ENCODE measurements at regions not wholly inside any gene's neighbourhood (a gene's known extent, or its start where the extent isn't known, plus 50 kb on each side); places are given as distances from the start of the nearest gene placed in this dataset.

GRCh38 chr10:85280014-85280413, 951.6 kb downstream of the CCSER2 start:
- Mint-ChIP-seq H3K36me3 (ENCODE audit: insufficient read depth, unreplicated experiment) (no peaks in the 10 kb centered on the region), H3K27ac (ENCODE audit: unreplicated experiment) (no peak overlapping the region), H3K9me3 (ENCODE audit: low read depth, unreplicated experiment) (peaks cover 3% of the 10 kb centered on the region), H3K4me3 (ENCODE audit: low read depth, unreplicated experiment) (no peak overlapping the region), H3K27me3 (ENCODE audit: unreplicated experiment) (no peaks in the 10 kb centered on the region), H3K4me1 (ENCODE audit: low read depth, unreplicated experiment) (no peaks in the 10 kb centered on the region)
- TF ChIP-seq, protein P1, sequence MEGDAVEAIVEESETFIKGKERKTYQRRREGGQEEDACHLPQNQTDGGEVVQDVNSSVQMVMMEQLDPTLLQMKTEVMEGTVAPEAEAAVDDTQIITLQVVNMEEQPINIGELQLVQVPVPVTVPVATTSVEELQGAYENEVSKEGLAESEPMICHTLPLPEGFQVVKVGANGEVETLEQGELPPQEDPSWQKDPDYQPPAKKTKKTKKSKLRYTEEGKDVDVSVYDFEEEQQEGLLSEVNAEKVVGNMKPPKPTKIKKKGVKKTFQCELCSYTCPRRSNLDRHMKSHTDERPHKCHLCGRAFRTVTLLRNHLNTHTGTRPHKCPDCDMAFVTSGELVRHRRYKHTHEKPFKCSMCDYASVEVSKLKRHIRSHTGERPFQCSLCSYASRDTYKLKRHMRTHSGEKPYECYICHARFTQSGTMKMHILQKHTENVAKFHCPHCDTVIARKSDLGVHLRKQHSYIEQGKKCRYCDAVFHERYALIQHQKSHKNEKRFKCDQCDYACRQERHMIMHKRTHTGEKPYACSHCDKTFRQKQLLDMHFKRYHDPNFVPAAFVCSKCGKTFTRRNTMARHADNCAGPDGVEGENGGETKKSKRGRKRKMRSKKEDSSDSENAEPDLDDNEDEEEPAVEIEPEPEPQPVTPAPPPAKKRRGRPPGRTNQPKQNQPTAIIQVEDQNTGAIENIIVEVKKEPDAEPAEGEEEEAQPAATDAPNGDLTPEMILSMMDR (IDR thresholded peaks at IDR 0.05; ENCODE audit: unreplicated experiment) = no peak
- BruUV-seq (replicated peaks) = no TSS peak
- intact Hi-C loops (cut with micrococcal nuclease; ENCODE audit: unreplicated experiment) = no loop called here
- CTCF ChIA-PET = no interaction called here
- DNase-seq = no peak

DNA sequence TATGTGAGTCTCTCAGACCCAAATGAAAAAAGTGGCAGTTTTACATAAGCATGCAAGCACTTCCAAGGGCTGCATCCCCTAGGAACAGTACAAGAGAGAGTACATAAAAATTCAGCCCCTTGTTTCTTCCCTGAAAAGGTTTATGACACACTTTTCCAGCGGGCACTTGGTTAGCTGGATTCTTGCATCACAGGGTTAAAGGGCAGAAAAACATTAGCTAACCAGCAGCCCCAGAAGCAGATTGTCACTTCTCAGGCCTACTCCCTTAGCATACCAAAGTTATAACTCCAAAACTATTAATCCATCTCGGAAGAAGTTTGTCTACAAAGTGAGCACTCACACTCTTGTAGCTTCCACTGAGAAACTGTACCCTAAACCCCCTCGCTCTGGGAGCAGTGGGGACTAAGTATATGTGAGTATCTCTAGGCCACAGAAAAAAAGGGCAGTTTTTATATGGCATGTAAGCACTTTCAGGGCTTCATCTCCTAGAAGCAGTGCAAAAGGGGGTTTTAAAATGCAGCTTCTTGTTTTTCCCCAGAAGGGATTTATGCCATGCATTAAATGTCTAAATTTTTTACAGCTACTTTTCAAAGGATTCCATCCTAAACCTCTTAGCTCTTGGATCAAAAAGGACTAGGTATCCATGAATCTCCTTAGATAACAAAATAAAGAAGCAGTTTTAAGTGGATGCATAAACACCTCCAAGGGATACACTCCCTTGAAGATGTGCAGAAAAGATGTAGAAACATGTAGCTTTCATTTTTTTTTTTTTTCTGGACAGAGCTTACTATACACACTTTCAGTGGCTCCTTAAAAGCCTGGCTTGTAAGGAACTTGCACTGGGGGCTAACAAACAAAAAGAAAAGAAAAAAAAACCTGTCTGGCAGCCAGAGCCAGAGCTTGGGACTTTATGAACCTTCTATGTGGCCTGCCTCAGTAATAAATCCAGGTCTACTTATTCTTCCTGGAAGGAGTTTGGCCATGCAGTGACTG, 956.7 kb downstream of the CCSER2 start:
- Mint-ChIP-seq H3K27me3 (ENCODE audit: unreplicated experiment) (no peaks in the 10 kb centered on the region), H3K9me3 (ENCODE audit: low read depth, unreplicated experiment) (peaks cover 4% of the 10 kb centered on the region), H3K27ac (ENCODE audit: unreplicated experiment) (no peak overlapping the region), H3K36me3 (ENCODE audit: insufficient read depth, unreplicated experiment) (no peaks in the 10 kb centered on the region), H3K4me1 (ENCODE audit: low read depth, unreplicated experiment) (no peaks in the 10 kb centered on the region), H3K4me3 (ENCODE audit: low read depth, unreplicated experiment) (no peak overlapping the region)
- no peak for DNase-seq
- CTCF ChIA-PET = no interaction called here
- TF ChIP-seq, protein P1 (IDR thresholded peaks at IDR 0.05; ENCODE audit: unreplicated experiment) = no peak
- intact Hi-C loops (cut with micrococcal nuclease; ENCODE audit: unreplicated experiment) = no loop called here
- BruUV-seq (replicated peaks) = no TSS peak

- Mint-ChIP-seq H3K27ac (ENCODE audit: unreplicated experiment) (no peak overlapping the region), H3K27me3 (ENCODE audit: unreplicated experiment) (no peaks in the 10 kb centered on the region), H3K36me3 (ENCODE audit: insufficient read depth, unreplicated experiment) (no peaks in the 10 kb centered on the region), H3K4me3 (ENCODE audit: low read depth, unreplicated experiment) (no peak overlapping the region), H3K9me3 (ENCODE audit: low read depth, unreplicated experiment) (peaks cover 4% of the 10 kb centered on the region), H3K4me1 (ENCODE audit: low read depth, unreplicated experiment) (no peaks in the 10 kb centered on the region)
- TF ChIP-seq, protein P1 (IDR thresholded peaks at IDR 0.05; ENCODE audit: unreplicated experiment) = no peak
- CTCF ChIA-PET = no interaction called here
- DNase-seq = no peak
- intact Hi-C loops (cut with micrococcal nuclease; ENCODE audit: unreplicated experiment) = no loop called here
- BruUV-seq (replicated peaks) = no TSS peak
Measured at GRCh38 chr10:85293483-85293882, 965.1 kb downstream of the CCSER2 start.

DNA sequence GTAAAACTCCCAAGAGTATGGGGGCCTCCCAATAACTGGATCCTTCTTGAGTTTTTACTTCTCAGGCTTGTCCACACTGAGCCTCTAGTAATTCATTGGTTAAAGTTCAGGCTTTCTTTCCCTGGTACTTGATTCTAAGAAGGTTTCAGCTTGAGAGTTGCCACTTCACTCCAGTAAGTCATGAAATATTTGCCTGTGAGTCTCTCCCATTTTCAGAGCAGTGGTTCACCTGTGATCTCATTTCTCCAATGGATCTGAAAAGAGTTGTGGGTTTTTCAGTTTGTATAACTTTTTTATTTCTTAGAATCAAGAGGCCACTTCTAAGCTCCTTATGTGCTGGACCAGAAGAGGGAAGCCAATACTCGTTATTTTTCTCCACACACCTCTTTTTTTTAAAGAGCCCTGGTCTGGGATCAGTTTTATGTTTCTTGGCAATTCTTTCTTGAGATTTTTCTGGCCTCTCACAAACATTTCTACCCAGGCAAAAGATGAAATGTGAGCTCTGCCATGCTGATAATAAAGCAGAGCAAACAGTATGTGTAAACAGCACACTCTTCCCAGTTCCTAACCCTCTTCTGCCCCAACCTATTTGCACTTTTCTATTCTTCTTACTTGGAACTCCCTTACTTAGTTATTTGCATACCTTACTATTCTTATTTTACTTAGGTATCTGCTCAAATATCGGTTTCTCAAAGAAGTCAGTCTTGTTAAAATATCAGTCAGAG, 983.4 kb downstream of the CCSER2 start:
- Mint-ChIP-seq H3K36me3 (ENCODE audit: insufficient read depth, unreplicated experiment) (no peaks in the 10 kb centered on the region), H3K9me3 (ENCODE audit: low read depth, unreplicated experiment) (peaks cover 6% of the 10 kb centered on the region), H3K4me3 (ENCODE audit: low read depth, unreplicated experiment) (no peak overlapping the region), H3K27ac (ENCODE audit: unreplicated experiment) (no peak overlapping the region), H3K4me1 (ENCODE audit: low read depth, unreplicated experiment) (no peaks in the 10 kb centered on the region), H3K27me3 (ENCODE audit: unreplicated experiment) (no peaks in the 10 kb centered on the region)
- CTCF ChIA-PET = no interaction called here
- TF ChIP-seq, protein P1 (IDR thresholded peaks at IDR 0.05; ENCODE audit: unreplicated experiment) = no peak
- no TSS peak for BruUV-seq (replicated peaks)
- no peak for DNase-seq
- intact Hi-C loops (cut with micrococcal nuclease; ENCODE audit: unreplicated experiment) = no loop called here
